GM23248 (cell line): ENCODE measurements at regions not wholly inside any gene's neighbourhood (a gene's known extent, or its start where the extent isn't known, plus 50 kb on each side); places are given as distances from the start of the nearest gene placed in this dataset.

Source experiments
- EZH2 ChIP-seq: fragments of 200-600 bp; sonication (generic); IDR thresholded peaks from 2 replicates; pipeline ENCODE4 v1.6.1; 2018; ENCODE audit warnings: antibody characterized with exemption, mild to moderate bottlenecking; ENCODE audit not compliant: insufficient read depth, poor library complexity, severe bottlenecking
- EZH2phosphoT487 ChIP-seq: fragments of 200-600 bp; sonication (generic); IDR thresholded peaks from 2 replicates; pipeline ENCODE4 v1.6.1; 2018; ENCODE audit warnings: antibody characterized with exemption, moderate library complexity, mild to moderate bottlenecking, low read depth; ENCODE audit not compliant: insufficient read depth

DNA sequence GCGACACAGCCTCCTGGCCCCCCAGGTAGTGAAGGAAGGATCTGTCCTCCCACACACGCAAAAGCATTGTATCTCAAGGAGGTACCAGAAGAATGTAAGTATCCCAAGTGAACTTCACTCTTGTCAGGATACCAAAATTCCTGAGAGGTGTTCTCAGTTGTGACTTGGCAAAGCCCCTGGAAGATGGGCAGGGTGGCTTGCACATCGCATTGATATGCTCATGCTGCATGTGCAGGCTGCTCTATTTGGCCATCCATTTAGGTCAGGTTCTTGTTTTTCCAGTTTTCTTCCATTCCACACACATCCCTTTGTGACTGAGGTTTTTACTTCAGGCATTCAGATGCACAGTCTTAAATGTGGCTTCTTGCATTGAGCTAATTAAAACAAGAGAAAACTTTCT is 382.8 kb downstream of the FOXO1 start:
- TF ChIP-seq EZH2 (no peak), EZH2phosphoT487 (no peak)
